ENCODE measurements at regions not wholly inside any gene's neighbourhood (a gene's known extent, or its start where the extent isn't known, plus 50 kb on each side); places are given as distances from the start of the nearest gene placed in this dataset.
A peak's percentile ranks its signal among the peaks of the same experiment; 100 is the strongest.
"Not testable (repeated sequence)": the region's sequence is repeated elsewhere in the genome, so short reads cannot be mapped to it uniquely, and the experiment has no call there.

- peak; percentile 70 for DNase-seq (ENCODE audit: low read depth)
Observed at GRCh38 chr4:106869551-106869950, 166.6 kb downstream of the DKK2 start.

GRCh38 chr4:106868381-106869035, 167.6 kb downstream of the DKK2 start:
- peak; percentile 63 for DNase-seq (ENCODE audit: low read depth)

- DNase-seq (ENCODE audit: low read depth), result no peak
Observed at GRCh38 chr4:106864231-106864630, 171.9 kb downstream of the DKK2 start.

- no peak for DNase-seq (ENCODE audit: low read depth)
Observed at GRCh38 chr4:106854569-106855351, 181.4 kb downstream of the DKK2 start.

- DNase-seq (ENCODE audit: low read depth), result no peak
Observed at GRCh38 chr4:106852426-106852825, 183.7 kb downstream of the DKK2 start.

GRCh38 chr4:106851726-106852125, 184.4 kb downstream of the DKK2 start:
- DNase-seq (ENCODE audit: low read depth), result no peak

- DNase-seq (ENCODE audit: low read depth), result no peak
Observed at GRCh38 chr4:106850691-106851090, 185.4 kb downstream of the DKK2 start.

GRCh38 chr4:106835919-106836318, 200.2 kb downstream of the DKK2 start:
- DNase-seq (ENCODE audit: low read depth), result no peak

GRCh38 chr4:106830879-106831278, 205.2 kb downstream of the DKK2 start:
- DNase-seq (ENCODE audit: low read depth), result no peak

GRCh38 chr4:106818764-106819163, 217.3 kb downstream of the DKK2 start:
- DNase-seq (ENCODE audit: low read depth), result peak; percentile 16

GRCh38 chr4:106816496-106816895, 219.6 kb downstream of the DKK2 start:
- DNase-seq (ENCODE audit: low read depth), result peak; percentile 44

GRCh38 chr4:106810122-106810521, 226.0 kb downstream of the DKK2 start:
- no peak for DNase-seq (ENCODE audit: low read depth)

GRCh38 chr4:106809076-106809475, 227.0 kb downstream of the DKK2 start:
- peak; percentile 68 for DNase-seq (ENCODE audit: low read depth)

GRCh38 chr4:106806158-106806797, 229.8 kb downstream of the DKK2 start:
- peak; percentile 66 for DNase-seq (ENCODE audit: low read depth)

GRCh38 chr4:106803083-106803482, 233.0 kb downstream of the DKK2 start:
- peak; percentile 56 for DNase-seq (ENCODE audit: low read depth)

- no peak for DNase-seq (ENCODE audit: low read depth)
Observed at GRCh38 chr4:106801386-106801785, 234.7 kb downstream of the DKK2 start.

GRCh38 chr4:106796876-106797275, 239.2 kb downstream of the DKK2 start:
- no peak for DNase-seq (ENCODE audit: low read depth)

GRCh38 chr4:106795326-106795725, 240.8 kb downstream of the DKK2 start:
- no peak for DNase-seq (ENCODE audit: low read depth)

GRCh38 chr4:106793933-106794332, 242.2 kb downstream of the DKK2 start:
- DNase-seq (ENCODE audit: low read depth), result no peak

- DNase-seq (ENCODE audit: low read depth), result no peak
Observed at GRCh38 chr4:106775636-106776035, 260.5 kb downstream of the DKK2 start.

GRCh38 chr4:106774055-106774454, 262.1 kb downstream of the DKK2 start:
- not testable (repeated sequence) for DNase-seq (ENCODE audit: low read depth)

- no peak for DNase-seq (ENCODE audit: low read depth)
Observed at GRCh38 chr4:106773076-106773905, 262.8 kb downstream of the DKK2 start.

Data from ELR (cell line).